ENCODE measurements at regions not wholly inside any gene's neighbourhood (a gene's known extent, or its start where the extent isn't known, plus 50 kb on each side); places are given as distances from the start of the nearest gene placed in this dataset.

GRCh38 chr10:36506261-36506660, 619.1 kb upstream of the ANKRD30A start:
- in situ Hi-C loops (cut with HindIII; ENCODE audit: low sequenced_read_pairs) = no loop called here

- in situ Hi-C loops (cut with HindIII; ENCODE audit: low sequenced_read_pairs) = no loop called here
These were observed 620.6 kb upstream of the ANKRD30A start for GRCh38 chr10:36504758-36505157.

GRCh38 chr10:36500266-36500665, 625.1 kb upstream of the ANKRD30A start:
- in situ Hi-C loops (cut with HindIII; ENCODE audit: low sequenced_read_pairs) = no loop called here

- in situ Hi-C loops (cut with HindIII; ENCODE audit: low sequenced_read_pairs) = no loop called here
These were observed 625.7 kb upstream of the ANKRD30A start for GRCh38 chr10:36499693-36500092.

GRCh38 chr10:36496758-36497157, 628.6 kb upstream of the ANKRD30A start:
- in situ Hi-C loops (cut with HindIII; ENCODE audit: low sequenced_read_pairs) = no loop called here

GRCh38 chr10:36494371-36494770, 631.0 kb upstream of the ANKRD30A start:
- in situ Hi-C loops (cut with HindIII; ENCODE audit: low sequenced_read_pairs) = no loop called here

- in situ Hi-C loops (cut with HindIII; ENCODE audit: low sequenced_read_pairs) = no loop called here
These were observed 631.9 kb upstream of the ANKRD30A start for GRCh38 chr10:36493516-36493880.

GRCh38 chr10:36492590-36493515, 632.5 kb upstream of the ANKRD30A start:
- in situ Hi-C loops (cut with HindIII; ENCODE audit: low sequenced_read_pairs) = no loop called here

GRCh38 chr10:36491926-36492325, 633.5 kb upstream of the ANKRD30A start:
- in situ Hi-C loops (cut with HindIII; ENCODE audit: low sequenced_read_pairs) = no loop called here

GRCh38 chr10:36489611-36490228, 635.7 kb upstream of the ANKRD30A start:
- in situ Hi-C loops (cut with HindIII; ENCODE audit: low sequenced_read_pairs) = no loop called here

GRCh38 chr10:36489181-36489580, 636.2 kb upstream of the ANKRD30A start:
- in situ Hi-C loops (cut with HindIII; ENCODE audit: low sequenced_read_pairs) = no loop called here

- in situ Hi-C loops (cut with HindIII; ENCODE audit: low sequenced_read_pairs) = no loop called here
These were observed 636.8 kb upstream of the ANKRD30A start for GRCh38 chr10:36488579-36488978.

- in situ Hi-C loops (cut with HindIII; ENCODE audit: low sequenced_read_pairs) = no loop called here
These were observed 646.3 kb upstream of the ANKRD30A start for GRCh38 chr10:36479073-36479472.

- in situ Hi-C loops (cut with HindIII; ENCODE audit: low sequenced_read_pairs) = no loop called here
These were observed 649.0 kb upstream of the ANKRD30A start for GRCh38 chr10:36476399-36476798.

- in situ Hi-C loops (cut with HindIII; ENCODE audit: low sequenced_read_pairs) = no loop called here
These were observed 649.7 kb upstream of the ANKRD30A start for GRCh38 chr10:36475746-36476145.

- in situ Hi-C loops (cut with HindIII; ENCODE audit: low sequenced_read_pairs) = no loop called here
These were observed 650.9 kb upstream of the ANKRD30A start for GRCh38 chr10:36474456-36474855.

GRCh38 chr10:36473122-36473521, 652.3 kb upstream of the ANKRD30A start:
- in situ Hi-C loops (cut with HindIII; ENCODE audit: low sequenced_read_pairs) = no loop called here

- in situ Hi-C loops (cut with HindIII; ENCODE audit: low sequenced_read_pairs) = no loop called here
These were observed 655.8 kb upstream of the ANKRD30A start for GRCh38 chr10:36469585-36469984.

GRCh38 chr10:36468620-36469019, 656.8 kb upstream of the ANKRD30A start:
- in situ Hi-C loops (cut with HindIII; ENCODE audit: low sequenced_read_pairs) = no loop called here

GRCh38 chr10:36465604-36466379, 659.6 kb upstream of the ANKRD30A start:
- in situ Hi-C loops (cut with HindIII; ENCODE audit: low sequenced_read_pairs) = no loop called here

GRCh38 chr10:36464291-36464690, 661.1 kb upstream of the ANKRD30A start:
- in situ Hi-C loops (cut with HindIII; ENCODE audit: low sequenced_read_pairs) = no loop called here

GRCh38 chr10:36463390-36463789, 662.0 kb upstream of the ANKRD30A start:
- in situ Hi-C loops (cut with HindIII; ENCODE audit: low sequenced_read_pairs) = no loop called here

Measured in DLD1 (cell line).